HepG2 (cell line): ENCODE measurements at regions not wholly inside any gene's neighbourhood (a gene's known extent, or its start where the extent isn't known, plus 50 kb on each side); places are given as distances from the start of the nearest gene placed in this dataset.

ENCODE experiments used
- ATAC-seq: fragments of 200-7000 bp; cut with Tn5 transposase; 3 replicates; pipeline ENCODE4 v1.9.1; 2020; ENCODE audit warnings: mild to moderate bottlenecking, moderate library complexity
- BruUV-seq: library from RNA; stranded (reverse); fragments of 400-500 nt; replicated peaks from 2 replicates; lab custom pipeline; 2021; lab: Mats Ljungman, UMichigan
- CTCF ChIA-PET: fragments of 300-600 bp; formaldehyde crosslinking; extraction: SDS; loops from one replicate; lab custom pipeline; 2021; ENCODE audit warnings: low total read pairs, inconsistent platforms, low intra/inter-chr PET ratio; lab: Yijun Ruan, JAX
- POLR2A ChIA-PET: fragments of 350-600 bp; sonication (Branson Sonifier 250); formaldehyde crosslinking; loops from one replicate; lab custom pipeline; 2020; ENCODE audit warnings: antibody characterized with exemption, inconsistent platforms; lab: Yijun Ruan, JAX
- DNase-seq: peaks from one replicate; pipeline ENCODE4 v3.0.0-alpha.2; 2015; ENCODE audit warnings: low spot score
- FAIRE-seq: peaks from 3 replicates; lab custom pipeline; 2011; peaks lifted over from hg19 to GRCh38; lab: Jason Lieb, UNC
- H2AFZ ChIP-seq: one replicate; pipeline ENCODE4 v1.6.1; 2011; ENCODE audit warnings: low read length, inconsistent platforms
- H3K27ac ChIP-seq: fragments of 300-600 bp; 3 replicates; pipeline ENCODE4 v1.8.0; 2011; ENCODE audit warnings: mixed run types, mild to moderate bottlenecking, mixed read lengths, low read length, inconsistent platforms; ENCODE audit not compliant: insufficient read depth; ENCODE audit errors: extremely low read length
- H3K27me3 ChIP-seq, 2 experiments: fragments of 200-600 bp in 1 of 2; 2 replicates in 1 of 2; 3 replicates in 1 of 2; pipeline versions ENCODE4 v1.6.0 to v1.8.0; 2011; ENCODE audit warnings: low read length in 2 of 2, mild to moderate bottlenecking in 2 of 2, moderate library complexity in 2 of 2, inconsistent platforms in 1 of 2; ENCODE audit not compliant: insufficient read depth in 2 of 2, control insufficient read depth in 1 of 2
- H3K36me3 ChIP-seq, 2 experiments: fragments of 200-600 bp in 1 of 2; replicated peaks in 1 of 2; 2 replicates in 1 of 2; 3 replicates in 1 of 2; pipeline versions ENCODE4 v1.5.1 to v1.8.0; 2011; ENCODE audit warnings: low read length in 2 of 2, inconsistent platforms in 1 of 2; ENCODE audit not compliant: insufficient read depth in 2 of 2, control insufficient read depth in 1 of 2
- H3K4me1 ChIP-seq: 2 replicates; pipeline ENCODE4 v1.5.1; 2012; ENCODE audit warnings: low read length, inconsistent platforms; ENCODE audit not compliant: insufficient read depth
- H3K4me2 ChIP-seq: 2 replicates; pipeline ENCODE4 v1.6.0; 2011; ENCODE audit warnings: low read depth, low read length, inconsistent platforms
- H3K4me3 ChIP-seq, 3 experiments: fragments of 200-600 bp in 1 of 3; sonication (generic), shearing (Covaris generic) in 1 of 3; replicated peaks in 1 of 3; 2 replicates each; pipeline ENCODE4 v1.5.1; 2011 to 2016; ENCODE audit warnings: low read length in 3 of 3, inconsistent platforms in 2 of 3, low read depth in 2 of 3, mild to moderate bottlenecking in 2 of 3, control low read depth in 1 of 3, mixed read lengths in 1 of 3; ENCODE audit not compliant: insufficient read depth in 1 of 3
- H3K79me2 ChIP-seq: one replicate; pipeline ENCODE4 v1.6.1; 2011; ENCODE audit warnings: low read length, inconsistent platforms; ENCODE audit not compliant: insufficient read depth
- H3K9ac ChIP-seq: 2 replicates; pipeline ENCODE4 v1.6.0; 2011; ENCODE audit warnings: mild to moderate bottlenecking, low read depth, low read length, inconsistent platforms; ENCODE audit not compliant: insufficient read depth
- H3K9me3 ChIP-seq: 2 replicates; pipeline ENCODE4 v1.5.1; 2012; ENCODE audit warnings: mild to moderate bottlenecking, low read length
- H4K20me1 ChIP-seq: 2 replicates; pipeline ENCODE4 v1.6.0; 2011; ENCODE audit warnings: inconsistent platforms, mild to moderate bottlenecking, low read length, moderate library complexity; ENCODE audit not compliant: insufficient read depth
- FOXA1 ChIP-seq, 2 experiments: fragments of 450-650 bp in 1 of 2; sonication (generic) in 1 of 2; formaldehyde crosslinking in 1 of 2; IDR thresholded peaks; 2 replicates each; pipeline versions ENCODE4 v1.4.0 to v1.6.1; 2016 to 2020; ENCODE audit warnings: missing genetic modification reagents in 1 of 2
- FOXK2 ChIP-seq: fragments of 450-650 bp; IDR thresholded peaks from 2 replicates; pipeline ENCODE4 v1.6.1; 2016
- GABPB1 ChIP-seq: IDR thresholded peaks from 2 replicates; pipeline ENCODE4 v1.6.1; 2016; ENCODE audit warnings: mild to moderate bottlenecking, missing genetic modification reagents, moderate library complexity, missing compliant biosample characterization
- NBN ChIP-seq: fragments of 450-650 bp; conservative IDR thresholded peaks from 2 replicates; pipeline ENCODE4 v1.6.1; 2017
- NFIB ChIP-seq: sonication (generic); formaldehyde crosslinking; IDR thresholded peaks from 2 replicates; pipeline ENCODE4 v1.9.0; 2021; ENCODE audit warnings: missing genetic modification reagents, mild to moderate bottlenecking, borderline replicate concordance
- NFRKB ChIP-seq: fragments of 450-650 bp; IDR thresholded peaks from 2 replicates; pipeline ENCODE4 v1.6.1; 2017
- PHB2 ChIP-seq: fragments of 450-650 bp; IDR thresholded peaks from 2 replicates; pipeline ENCODE4 v1.6.1; 2018; ENCODE audit not compliant: partially characterized antibody
- RAD51 ChIP-seq: fragments of 450-650 bp; IDR thresholded peaks from 2 replicates; pipeline ENCODE4 v1.6.1; 2016; ENCODE audit warnings: borderline replicate concordance
- RBFOX2 ChIP-seq: fragments of 200-400 bp; formaldehyde crosslinking; IDR thresholded peaks from 2 replicates; pipeline ENCODE4 v1.6.1; 2017; ENCODE audit warnings: low read depth, mild to moderate bottlenecking, low read length
- ZNF234 ChIP-seq: sonication (generic); formaldehyde crosslinking; conservative IDR thresholded peaks from 2 replicates; pipeline ENCODE4 v1.5.1; 2020; ENCODE audit warnings: mild to moderate bottlenecking, missing genetic modification reagents
- ZNF282 ChIP-seq: fragments of 450-650 bp; IDR thresholded peaks from 2 replicates; pipeline ENCODE4 v1.6.1; 2018; ENCODE audit not compliant: partially characterized antibody
- WGBS: methylation state at CpG from one replicate; pipeline ENCODE4 v1.1.6; 2017; ENCODE audit warnings: low lambda C conversion rate; 5-methylcytosine and 5-hydroxymethylcytosine counted together
- in situ Hi-C: cut with HindIII; loops from 2 replicates; pipeline ENCODE4 v1.10.0; 2017; ENCODE audit warnings: low pct_unique_long_range_greater_than_20kb; ENCODE audit not compliant: extremely low pct_ligation_motif_present
- intact Hi-C: fragments of 100-400 bp; cut with micrococcal nuclease; formaldehyde crosslinking; loops from one replicate; pipeline ENCODE4 v1.10.0; 2022; ENCODE audit not compliant: unreplicated experiment
- TF ChIP-seq, protein P1 (sequence below): fragments of 450-650 bp; IDR thresholded peaks from 2 replicates; pipeline ENCODE4 v1.6.1; 2017

DNA sequence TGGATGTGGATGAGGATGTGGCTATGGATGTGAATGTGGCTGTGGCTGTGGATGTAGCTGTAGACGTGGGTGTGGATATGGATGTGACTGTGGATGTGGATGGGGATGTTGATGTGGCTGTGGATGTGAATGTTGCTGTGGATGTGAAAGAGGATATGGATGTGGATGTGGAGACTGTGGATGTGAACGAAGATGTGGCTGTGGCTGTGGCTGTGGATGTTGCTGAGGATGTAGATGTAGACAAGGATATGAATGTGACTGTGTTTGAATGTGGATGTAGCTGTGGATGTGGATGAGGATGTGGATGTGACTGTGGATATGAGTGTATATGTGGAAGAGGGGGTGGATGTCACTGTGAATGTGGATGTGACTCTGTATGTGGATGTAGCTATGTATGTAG is 884.6 kb upstream of the CHAC2 start:
- in situ Hi-C loops = no loop called here
- POLR2A ChIA-PET = no interaction called here
- CTCF ChIA-PET = no interaction called here
- H3K79me2 ChIP-seq = no peaks in the 10 kb centered on the region
- no peak for DNase-seq
- H3K4me3 ChIP-seq = no peak overlapping the region
- no peak overlapping the region for H3K9ac ChIP-seq
- H2AFZ ChIP-seq = no peak overlapping the region
- H3K27me3 ChIP-seq = no peaks in the 10 kb centered on the region
- no peak overlapping the region for H3K4me2 ChIP-seq
- BruUV-seq = no TSS peak
- intact Hi-C loops = no loop called here
- no peak overlapping the region for H3K27ac ChIP-seq
- H4K20me1 ChIP-seq = no peaks in the 10 kb centered on the region
- FAIRE-seq = no peak
- 21% methylated on average over 2 of the region's 2 CpGs for WGBS
- ATAC-seq = no peak
- no peaks in the 10 kb centered on the region for H3K4me1 ChIP-seq
- 0 out of 2 replicates have a peak, but pooled peaks have one; percentile 19 for TF ChIP-seq NFRKB
- peak; percentile 93 for TF ChIP-seq ZNF282
- TF ChIP-seq NBN = peak; percentile 75; the same call in 1 of the 2 replicates
- TF ChIP-seq PHB2 = peak; percentile 67
- TF ChIP-seq FOXA1 (IDR thresholded peaks at IDR 0.05) = 0 out of 2 replicates have a peak, but pooled peaks have one; percentile 9
- TF ChIP-seq FOXA1 (CRISPR knock-in tag; IDR thresholded peaks at IDR 0.05) = no peak
- TF ChIP-seq RBFOX2 = no peak
- no peak for TF ChIP-seq ZNF234 (CRISPR knock-in tag)
- TF ChIP-seq, protein P1, sequence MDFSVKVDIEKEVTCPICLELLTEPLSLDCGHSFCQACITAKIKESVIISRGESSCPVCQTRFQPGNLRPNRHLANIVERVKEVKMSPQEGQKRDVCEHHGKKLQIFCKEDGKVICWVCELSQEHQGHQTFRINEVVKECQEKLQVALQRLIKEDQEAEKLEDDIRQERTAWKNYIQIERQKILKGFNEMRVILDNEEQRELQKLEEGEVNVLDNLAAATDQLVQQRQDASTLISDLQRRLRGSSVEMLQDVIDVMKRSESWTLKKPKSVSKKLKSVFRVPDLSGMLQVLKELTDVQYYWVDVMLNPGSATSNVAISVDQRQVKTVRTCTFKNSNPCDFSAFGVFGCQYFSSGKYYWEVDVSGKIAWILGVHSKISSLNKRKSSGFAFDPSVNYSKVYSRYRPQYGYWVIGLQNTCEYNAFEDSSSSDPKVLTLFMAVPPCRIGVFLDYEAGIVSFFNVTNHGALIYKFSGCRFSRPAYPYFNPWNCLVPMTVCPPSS = peak; percentile 46; the same call in 1 of the 2 replicates
- no peak for TF ChIP-seq GABPB1 (CRISPR knock-in tag)
- peak; percentile 6; the same call in 1 of the 2 replicates for TF ChIP-seq RAD51
- TF ChIP-seq NFIB (CRISPR knock-in tag) = 0 out of 2 replicates have a peak, but pooled peaks have one; percentile 24
- TF ChIP-seq FOXK2 = peak; percentile 12; the same call in 1 of the 2 replicates
- peaks cover 12% of the 10 kb centered on the region; the same call in 1 of the 2 replicates for H3K9me3 ChIP-seq
- no peaks in the 10 kb centered on the region for H3K36me3 ChIP-seq
